ENCODE measurements at regions not wholly inside any gene's neighbourhood (a gene's known extent, or its start where the extent isn't known, plus 50 kb on each side); places are given as distances from the start of the nearest gene placed in this dataset.

DNA sequence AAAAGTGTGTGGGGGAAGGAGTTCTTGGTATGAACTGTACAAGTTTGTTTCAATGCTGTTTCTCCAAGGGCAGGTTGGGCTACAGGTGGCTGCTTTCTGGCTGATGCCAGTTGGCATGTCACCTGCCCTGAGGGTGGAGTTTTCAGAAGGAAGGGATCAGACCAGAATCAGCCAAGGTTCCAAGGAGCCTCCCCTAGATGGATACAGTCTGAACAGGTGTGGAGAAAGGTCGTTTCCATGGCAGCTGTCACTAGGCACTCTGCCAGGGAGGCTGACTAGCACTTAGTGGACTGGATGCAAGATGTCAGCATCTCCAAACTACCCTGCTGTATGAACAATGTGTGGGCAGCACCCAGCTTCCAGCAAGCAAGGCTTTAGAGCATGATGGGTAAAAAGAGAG lies 444.4 kb upstream of the HNRNPA3 start:
- H3K36me3 ChIP-seq (ENCODE audit: insufficient read depth, low read length): no peaks in the 10 kb centered on the region
- H3K9ac ChIP-seq (ENCODE audit: insufficient read length): no peak overlapping the region
- TF ChIP-seq EZH2 (IDR thresholded peaks at IDR 0.05) (no peak), FOXP2 (optimal IDR thresholded peaks at IDR 0.05; ENCODE audit: control extremely low read depth, extremely low read length, insufficient read depth) (no peak), POLR2AphosphoS5 (IDR thresholded peaks at IDR 0.05; ENCODE audit: borderline replicate concordance, low read depth, low read length) (no peak)
- DNase-seq (ENCODE audit: low read depth, low spot score): no peak
- no peak overlapping the region for H3K4me3 ChIP-seq
- H3K9me3 ChIP-seq (ENCODE audit: low read depth, low read length): 0 out of 2 replicates have a peak, but pooled peaks cover 4% of the 10 kb centered on the region
- no peak overlapping the region for H3K27ac ChIP-seq

GRCh38 chr2:176769021-176769420 lies 443.6 kb upstream of the HNRNPA3 start:
- Histone ChIP-seq H3K36me3 (ENCODE audit: insufficient read depth, low read length) (no peaks in the 10 kb centered on the region), H3K9me3 (ENCODE audit: low read depth, low read length) (0 out of 2 replicates have a peak, but pooled peaks cover 4% of the 10 kb centered on the region), H3K27ac (no peak overlapping the region), H3K4me3 (no peak overlapping the region), H3K9ac (ENCODE audit: insufficient read length) (no peak overlapping the region)
- DNase-seq (ENCODE audit: low read depth, low spot score): no peak
- TF ChIP-seq FOXP2 (optimal IDR thresholded peaks at IDR 0.05; ENCODE audit: control extremely low read depth, extremely low read length, insufficient read depth) (no peak), EZH2 (IDR thresholded peaks at IDR 0.05) (no peak), POLR2AphosphoS5 (IDR thresholded peaks at IDR 0.05; ENCODE audit: borderline replicate concordance, low read depth, low read length) (no peak)

DNA sequence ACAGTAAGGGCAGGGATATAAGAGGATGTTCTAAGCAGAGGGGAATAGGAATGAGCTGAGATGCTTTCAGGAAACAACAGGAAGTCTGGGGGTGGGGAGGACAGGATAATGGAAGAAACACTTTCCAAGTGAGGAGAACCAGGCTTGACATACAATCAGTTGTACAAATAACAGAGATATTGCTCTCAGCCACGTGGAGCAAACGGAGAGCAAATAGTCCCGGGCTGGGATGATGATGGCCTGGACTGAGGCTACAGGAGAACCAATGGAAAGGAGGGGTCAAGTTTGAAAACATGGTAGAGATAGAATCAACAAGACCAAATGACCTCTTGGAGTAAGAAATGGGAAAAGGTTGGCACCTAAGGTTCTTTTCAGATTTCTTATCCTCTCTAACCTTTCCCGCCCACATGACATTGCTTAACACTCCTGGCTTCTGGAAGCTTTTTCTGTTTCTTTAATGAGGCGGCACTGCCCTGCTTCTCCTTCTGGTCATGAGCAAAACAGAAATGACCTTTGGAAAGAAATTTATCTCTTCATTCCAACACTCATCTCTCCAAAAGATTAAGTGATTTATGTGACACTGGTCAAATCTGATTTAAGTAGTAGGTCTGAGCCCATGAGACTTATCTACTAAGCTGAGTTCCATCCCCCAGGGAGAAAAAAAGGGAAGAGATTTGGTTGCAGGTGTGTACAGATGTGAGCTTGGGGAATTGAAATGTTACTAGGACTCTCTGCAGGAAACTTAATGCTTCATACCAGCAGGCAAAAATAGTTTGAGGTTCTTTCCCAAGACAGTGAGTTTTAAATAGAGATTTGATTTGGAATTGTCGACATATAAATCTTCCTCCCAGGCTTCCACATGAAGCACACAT lies 442.9 kb upstream of the HNRNPA3 start:
- TF ChIP-seq EZH2 (IDR thresholded peaks at IDR 0.05): no peak
- no peak for TF ChIP-seq POLR2AphosphoS5 (IDR thresholded peaks at IDR 0.05; ENCODE audit: borderline replicate concordance, low read depth, low read length)
- TF ChIP-seq FOXP2 (optimal IDR thresholded peaks at IDR 0.05; ENCODE audit: control extremely low read depth, extremely low read length, insufficient read depth): no peak
- no peaks in the 10 kb centered on the region for H3K36me3 ChIP-seq (ENCODE audit: insufficient read depth, low read length)
- no peak overlapping the region for H3K9ac ChIP-seq (ENCODE audit: insufficient read length)
- peak overlapping the region; percentile 45 for H3K4me3 ChIP-seq
- H3K27ac ChIP-seq: peak overlapping the region; percentile 83
- H3K9me3 ChIP-seq (ENCODE audit: low read depth, low read length): 0 out of 2 replicates have a peak, but pooled peaks cover 8% of the 10 kb centered on the region
- DNase-seq (ENCODE audit: low read depth, low spot score): no peak

- H3K4me3 ChIP-seq: no peak overlapping the region
- DNase-seq (ENCODE audit: low read depth, low spot score): no peak
- H3K27ac ChIP-seq: no peak overlapping the region
- no peak for TF ChIP-seq POLR2AphosphoS5 (IDR thresholded peaks at IDR 0.05; ENCODE audit: borderline replicate concordance, low read depth, low read length)
- no peak for TF ChIP-seq EZH2 (IDR thresholded peaks at IDR 0.05)
- TF ChIP-seq FOXP2 (optimal IDR thresholded peaks at IDR 0.05; ENCODE audit: control extremely low read depth, extremely low read length, insufficient read depth): no peak
- H3K9me3 ChIP-seq (ENCODE audit: low read depth, low read length): 0 out of 2 replicates have a peak, but pooled peaks cover 8% of the 10 kb centered on the region
- H3K9ac ChIP-seq (ENCODE audit: insufficient read length): no peak overlapping the region
- H3K36me3 ChIP-seq (ENCODE audit: insufficient read depth, low read length): no peaks in the 10 kb centered on the region
Measured at GRCh38 chr2:176772816-176773215, 439.8 kb upstream of the HNRNPA3 start.

- TF ChIP-seq FOXP2 (optimal IDR thresholded peaks at IDR 0.05; ENCODE audit: control extremely low read depth, extremely low read length, insufficient read depth): no peak
- peak overlapping the region; percentile 94 for H3K27ac ChIP-seq
- no peak overlapping the region for H3K9ac ChIP-seq (ENCODE audit: insufficient read length)
- H3K36me3 ChIP-seq (ENCODE audit: insufficient read depth, low read length): no peaks in the 10 kb centered on the region
- 0 out of 2 replicates have a peak, but pooled peaks cover 8% of the 10 kb centered on the region for H3K9me3 ChIP-seq (ENCODE audit: low read depth, low read length)
- H3K4me3 ChIP-seq: peak overlapping the region; percentile 59
- DNase-seq (ENCODE audit: low read depth, low spot score): peak; percentile 98
Measured at GRCh38 chr2:176774766-176775451, 437.7 kb upstream of the HNRNPA3 start.

GRCh38 chr2:176777262-176777661 lies 435.3 kb upstream of the HNRNPA3 start:
- no peaks in the 10 kb centered on the region for H3K36me3 ChIP-seq (ENCODE audit: insufficient read depth, low read length)
- H3K4me3 ChIP-seq: no peak overlapping the region
- no peak for TF ChIP-seq EZH2 (IDR thresholded peaks at IDR 0.05)
- TF ChIP-seq FOXP2 (optimal IDR thresholded peaks at IDR 0.05; ENCODE audit: control extremely low read depth, extremely low read length, insufficient read depth): no peak
- TF ChIP-seq POLR2AphosphoS5 (IDR thresholded peaks at IDR 0.05; ENCODE audit: borderline replicate concordance, low read depth, low read length): no peak
- no peak for DNase-seq (ENCODE audit: low read depth, low spot score)
- H3K9ac ChIP-seq (ENCODE audit: insufficient read length): no peak overlapping the region
- peak overlapping the region; percentile 94; the same call in 1 of the 2 replicates for H3K27ac ChIP-seq
- 0 out of 2 replicates have a peak, but pooled peaks cover 5% of the 10 kb centered on the region for H3K9me3 ChIP-seq (ENCODE audit: low read depth, low read length)

DNA sequence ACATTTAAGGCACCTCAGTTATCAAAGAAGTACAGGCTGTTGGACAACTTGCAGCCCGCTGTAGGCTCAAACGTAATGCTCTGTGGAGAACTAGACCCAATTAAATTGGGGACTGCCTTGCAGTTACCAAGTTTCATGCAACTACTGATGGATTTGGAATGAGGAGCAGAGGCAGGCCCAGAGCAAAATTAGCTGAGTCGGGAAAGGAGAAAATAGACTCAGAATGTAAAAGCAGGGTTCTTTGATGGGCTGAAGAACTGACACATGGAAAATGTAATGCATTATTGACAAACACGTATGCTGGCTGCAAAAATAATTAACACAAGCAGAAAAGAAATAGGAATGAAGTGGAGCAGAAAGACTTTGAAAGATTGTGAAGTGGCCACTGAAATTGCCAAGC lies 432.7 kb upstream of the HNRNPA3 start:
- Histone ChIP-seq H3K9ac (ENCODE audit: insufficient read length) (no peak overlapping the region), H3K4me3 (no peak overlapping the region), H3K9me3 (ENCODE audit: low read depth, low read length) (no peaks in the 10 kb centered on the region), H3K27ac (no peak overlapping the region), H3K36me3 (ENCODE audit: insufficient read depth, low read length) (no peaks in the 10 kb centered on the region)
- DNase-seq (ENCODE audit: low read depth, low spot score): no peak
- TF ChIP-seq EZH2 (IDR thresholded peaks at IDR 0.05) (no peak), FOXP2 (optimal IDR thresholded peaks at IDR 0.05; ENCODE audit: control extremely low read depth, extremely low read length, insufficient read depth) (no peak), POLR2AphosphoS5 (IDR thresholded peaks at IDR 0.05; ENCODE audit: borderline replicate concordance, low read depth, low read length) (no peak)

- H3K9ac ChIP-seq (ENCODE audit: insufficient read length): no peak overlapping the region
- TF ChIP-seq FOXP2 (optimal IDR thresholded peaks at IDR 0.05; ENCODE audit: control extremely low read depth, extremely low read length, insufficient read depth): no peak
- TF ChIP-seq POLR2AphosphoS5 (IDR thresholded peaks at IDR 0.05; ENCODE audit: borderline replicate concordance, low read depth, low read length): no peak
- no peak for TF ChIP-seq EZH2 (IDR thresholded peaks at IDR 0.05)
- H3K4me3 ChIP-seq: no peak overlapping the region
- H3K27ac ChIP-seq: peak overlapping the region; percentile 38; the same call in 1 of the 2 replicates
- DNase-seq (ENCODE audit: low read depth, low spot score): no peak
- H3K36me3 ChIP-seq (ENCODE audit: insufficient read depth, low read length): no peaks in the 10 kb centered on the region
- no peaks in the 10 kb centered on the region for H3K9me3 ChIP-seq (ENCODE audit: low read depth, low read length)
Measured at GRCh38 chr2:176780348-176780747, 432.2 kb upstream of the HNRNPA3 start.
